ENCODE measurements at regions not wholly inside any gene's neighbourhood (a gene's known extent, or its start where the extent isn't known, plus 50 kb on each side); places are given as distances from the start of the nearest gene placed in this dataset.

- TF ChIP-seq ETS1 (IDR thresholded peaks at IDR 0.05), result no peak
Measured at GRCh38 chr3:191030929-191031328, 168.1 kb upstream of the OSTN start (continued).

GRCh38 chr3:191030491-191030890 lies 168.0 kb upstream of the GMNC start:
- H3K36me3 ChIP-seq (ENCODE audit: insufficient read depth), result no peaks in the 10 kb centered on the region
- no peaks in the 10 kb centered on the region for H3K79me2 ChIP-seq (replicated peaks; ENCODE audit: insufficient read depth)
- Mint-ChIP-seq H3K9me3 (no peaks in the 10 kb centered on the region), H3K36me3 (ENCODE audit: low read depth) (no peaks in the 10 kb centered on the region), H3K27me3 (ENCODE audit: insufficient read depth, low read depth, poor library complexity) (no peaks in the 10 kb centered on the region), H3K4me1 (no peaks in the 10 kb centered on the region), H3K4me3 (no peak overlapping the region), H3K27ac (no peak overlapping the region)
- no peak for TF ChIP-seq EZH2phosphoT487 (IDR thresholded peaks at IDR 0.05; ENCODE audit: unreplicated experiment)
- TF ChIP-seq NANOG (IDR thresholded peaks at IDR 0.05; ENCODE audit: borderline replicate concordance), result no peak
- TF ChIP-seq ZNF114 (CRISPR knock-in tag; IDR thresholded peaks at IDR 0.05), result no peak
- no peak for TF ChIP-seq CREB1 (CRISPR knock-in tag; IDR thresholded peaks at IDR 0.05; ENCODE audit: low read depth)
- H4K20me1 ChIP-seq (replicated peaks; ENCODE audit: insufficient read depth), result no peaks in the 10 kb centered on the region
- no peak overlapping the region for H3K4me3 ChIP-seq
- no peaks in the 10 kb centered on the region for H3K9me2 ChIP-seq (ENCODE audit: insufficient read depth)
- no peak overlapping the region for H2AFZ ChIP-seq
- H3K27ac ChIP-seq (ENCODE audit: low read depth), result no peak overlapping the region
- H3F3A ChIP-seq (replicated peaks; ENCODE audit: low read depth), result no peaks in the 10 kb centered on the region
- DNase-seq (ENCODE audit: low spot score) (no peak), ATAC-seq (no peak)
- no peak overlapping the region for H3K4me2 ChIP-seq
- H3K27me3 ChIP-seq (ENCODE audit: insufficient read depth), result no peaks in the 10 kb centered on the region
- no peaks in the 10 kb centered on the region for H3K4me1 ChIP-seq (ENCODE audit: insufficient read depth)

GRCh38 chr3:191026746-191027145 lies 164.3 kb upstream of the GMNC start:
- Histone ChIP-seq H3K27ac (ENCODE audit: low read depth) (no peak overlapping the region), H3K9me2 (ENCODE audit: insufficient read depth) (no peaks in the 10 kb centered on the region), H3K4me1 (ENCODE audit: insufficient read depth) (no peaks in the 10 kb centered on the region), H3K36me3 (ENCODE audit: insufficient read depth) (no peaks in the 10 kb centered on the region), H3K79me2 (replicated peaks; ENCODE audit: insufficient read depth) (no peaks in the 10 kb centered on the region), H3F3A (replicated peaks; ENCODE audit: low read depth) (no peaks in the 10 kb centered on the region), H2AFZ (peak overlapping the region; percentile 32; the same call in 1 of the 2 replicates), H3K4me2 (no peak overlapping the region), H3K4me3 (no peak overlapping the region), H3K27me3 (ENCODE audit: insufficient read depth) (no peaks in the 10 kb centered on the region), H4K20me1 (replicated peaks; ENCODE audit: insufficient read depth) (no peaks in the 10 kb centered on the region; the same call in 1 of the 2 replicates)
- no peaks in the 10 kb centered on the region for H3K9me3 Mint-ChIP-seq
- no peaks in the 10 kb centered on the region for H3K36me3 Mint-ChIP-seq (ENCODE audit: low read depth)
- no peaks in the 10 kb centered on the region for H3K4me1 Mint-ChIP-seq
- ATAC-seq (no peak), DNase-seq (ENCODE audit: low spot score) (no peak)
- peaks cover 1% of the 10 kb centered on the region for H3K27me3 Mint-ChIP-seq (ENCODE audit: insufficient read depth, low read depth, poor library complexity)
- H3K4me3 Mint-ChIP-seq, result no peak overlapping the region
- H3K27ac Mint-ChIP-seq, result no peak overlapping the region
- no peak for TF ChIP-seq CREB1 (CRISPR knock-in tag; IDR thresholded peaks at IDR 0.05; ENCODE audit: low read depth)
- no peak for TF ChIP-seq ETS1 (IDR thresholded peaks at IDR 0.05)
- TF ChIP-seq REST (IDR thresholded peaks at IDR 0.05; ENCODE audit: unreplicated experiment), result no peak
- TF ChIP-seq NANOG (IDR thresholded peaks at IDR 0.05; ENCODE audit: borderline replicate concordance), result no peak
- TF ChIP-seq ZNF462 (CRISPR knock-in tag; IDR thresholded peaks at IDR 0.05), result no peak
- no peak for TF ChIP-seq STAT1 (IDR thresholded peaks at IDR 0.05; ENCODE audit: unreplicated experiment)

Measured in GM23338 (cell line).